Esophagus muscularis mucosa (tissue), 4 donors: ENCODE measurements at regions not wholly inside any gene's neighbourhood (a gene's known extent, or its start where the extent isn't known, plus 50 kb on each side); places are given as distances from the start of the nearest gene placed in this dataset.

Experiments
- DNase-seq: peaks from one replicate; pipeline ENCODE4 v3.0.0-alpha.2; 2017; ENCODE audit errors: extremely low spot score
- H3K27ac ChIP-seq, 4 donors: fragments of 200-600 bp; sonication (generic); replicated peaks in 1 of 4; 1 replicate in 3 of 4; 2 replicates in 1 of 4; pipeline ENCODE4 v1.5.1; 2016 to 2019; ENCODE audit warnings: mild to moderate bottlenecking in 1 of 4
- H3K27me3 ChIP-seq, 4 donors: fragments of 200-600 bp; sonication (generic); one replicate each; pipeline versions ENCODE4 v1.5.1 to v1.6.0; 2016 to 2019
- H3K36me3 ChIP-seq, 4 donors: fragments of 200-600 bp; sonication (generic); one replicate each; pipeline ENCODE4 v1.5.1; 2016 to 2019
- H3K4me1 ChIP-seq, 4 donors: fragments of 200-600 bp; sonication (generic); one replicate each; pipeline ENCODE4 v1.5.1; 2016 to 2019
- H3K4me3 ChIP-seq, 4 donors: fragments of 200-600 bp; sonication (generic); 1 replicate in 2 of 4; 2 replicates in 2 of 4; pipeline ENCODE4 v1.5.1; 2016 to 2019; ENCODE audit warnings: mild to moderate bottlenecking in 4 of 4, moderate library complexity in 1 of 4
- H3K9me3 ChIP-seq, 4 donors: fragments of 200-600 bp; sonication (generic); 1 replicate in 3 of 4; 2 replicates in 1 of 4; pipeline ENCODE4 v1.5.1; 2016 to 2019
- CTCF ChIP-seq, 3 experiments: fragments of 200-600 bp in 2 of 3; fragments of 450-650 bp in 1 of 3; sonication (generic) in 2 of 3; IDR thresholded peaks; one replicate each; pipeline ENCODE4 v1.5.1; 2017 to 2019; ENCODE audit warnings: antibody characterized with exemption in 3 of 3, mild to moderate bottlenecking in 2 of 3, moderate library complexity in 1 of 3
- EP300 ChIP-seq: sonication (generic); formaldehyde crosslinking; IDR thresholded peaks from one replicate; pipeline ENCODE4 v1.6.1; 2017; ENCODE audit warnings: antibody characterized with exemption
- POLR2A ChIP-seq: fragments of 450-650 bp; IDR thresholded peaks from one replicate; pipeline ENCODE4 v1.6.1; 2017; ENCODE audit warnings: antibody characterized with exemption, moderate library complexity, mild to moderate bottlenecking, low read depth
- POLR2AphosphoS5 ChIP-seq, 2 donors: sonication (generic); formaldehyde crosslinking; IDR thresholded peaks; one replicate each; pipeline ENCODE4 v1.6.1; 2017; ENCODE audit warnings: antibody characterized with exemption in 2 of 2
- WGBS: methylation state at CpG from one replicate; pipeline ENCODE4 v1.1.5; 2018; 5-methylcytosine and 5-hydroxymethylcytosine counted together
- intact Hi-C: fragments of 100-400 bp; cut with DNase I; formaldehyde crosslinking; loops from one replicate; pipeline ENCODE4 v1.15.1; 2023

- TF ChIP-seq POLR2A, result no peak
- no peak for TF ChIP-seq POLR2AphosphoS5 (IDR thresholded peaks at IDR 0.05)
- TF ChIP-seq CTCF (IDR thresholded peaks at IDR 0.05), result no peak
- TF ChIP-seq EP300, result no peak
- no peak overlapping the region for H3K4me3 ChIP-seq
- H3K27me3 ChIP-seq, result no peaks in the 10 kb centered on the region
- no peak for DNase-seq
- 74% methylated on average over 4 of the region's 4 CpGs for WGBS
- no peaks in the 10 kb centered on the region for H3K36me3 ChIP-seq
- H3K4me1 ChIP-seq, result no peaks in the 10 kb centered on the region
- intact Hi-C loops, result no loop called here
- no peaks in the 10 kb centered on the region for H3K9me3 ChIP-seq
- no peak overlapping the region for H3K27ac ChIP-seq
Observed at GRCh38 chr2:208827549-208828221, 421.1 kb downstream of the PTH2R start.

GRCh38 chr2:208830203-208830602 is 423.6 kb downstream of the PTH2R start:
- Histone ChIP-seq H3K4me1 (no peaks in the 10 kb centered on the region), H3K9me3 (no peaks in the 10 kb centered on the region), H3K27ac (no peak overlapping the region), H3K36me3 (no peaks in the 10 kb centered on the region), H3K27me3 (no peaks in the 10 kb centered on the region), H3K4me3 (no peak overlapping the region)
- intact Hi-C loops, result no loop called here
- no peak for DNase-seq
- TF ChIP-seq CTCF (IDR thresholded peaks at IDR 0.05) (no peak), POLR2A (no peak), EP300 (no peak), POLR2AphosphoS5 (IDR thresholded peaks at IDR 0.05) (no peak)
- WGBS, result 78% methylated on average over 3 of the region's 3 CpGs

- H3K27me3 ChIP-seq, result no peaks in the 10 kb centered on the region
- H3K9me3 ChIP-seq, result peaks cover 0 to 10% (median 3%) of the 10 kb centered on the region in 4 donors
- H3K4me1 ChIP-seq, result no peaks in the 10 kb centered on the region
- intact Hi-C loops, result no loop called here
- 67% methylated on average over 1 of the region's 1 CpG for WGBS
- no peaks in the 10 kb centered on the region for H3K36me3 ChIP-seq
- H3K4me3 ChIP-seq, result no peak overlapping the region
- no peak overlapping the region for H3K27ac ChIP-seq
- no peak for DNase-seq
- TF ChIP-seq POLR2AphosphoS5 (IDR thresholded peaks at IDR 0.05) (no peak), EP300 (no peak), POLR2A (no peak), CTCF (IDR thresholded peaks at IDR 0.05) (no peak)
Observed at GRCh38 chr2:208847651-208848050, 441.1 kb downstream of the PTH2R start.

GRCh38 chr2:208854717-208855116 is 448.1 kb downstream of the PTH2R start:
- TF ChIP-seq POLR2AphosphoS5 (IDR thresholded peaks at IDR 0.05), result no peak
- TF ChIP-seq POLR2A, result no peak
- no peak for TF ChIP-seq EP300
- TF ChIP-seq CTCF (IDR thresholded peaks at IDR 0.05), result no peak
- no peak for DNase-seq
- H3K4me1 ChIP-seq, result no peaks in the 10 kb centered on the region

GRCh38 chr2:208867374-208867773 is 460.8 kb downstream of the PTH2R start:
- Histone ChIP-seq H3K4me1 (no peaks in the 10 kb centered on the region), H3K27ac (no peak overlapping the region)
- TF ChIP-seq POLR2A, result no peak
- no peak for TF ChIP-seq EP300
- no peak for TF ChIP-seq POLR2AphosphoS5 (IDR thresholded peaks at IDR 0.05)

More at GRCh38 chr2:208854717-208855116, 448.1 kb downstream of the PTH2R start:
- WGBS, result 92% methylated on average over 6 of the region's 6 CpGs
- Histone ChIP-seq H3K9me3 (peaks cover 0 to 18% (median 9%) of the 10 kb centered on the region in 4 donors), H3K4me3 (no peak overlapping the region), H3K27ac (no peak overlapping the region), H3K36me3 (no peaks in the 10 kb centered on the region), H3K27me3 (no peaks in the 10 kb centered on the region)
- intact Hi-C loops, result no loop called here

More at GRCh38 chr2:208867374-208867773, 460.8 kb downstream of the PTH2R start:
- H3K9me3 ChIP-seq, result peaks cover 0 to 7% (median 4%) of the 10 kb centered on the region in 4 donors
- intact Hi-C loops, result no loop called here
- no peak for DNase-seq
- no peak overlapping the region for H3K4me3 ChIP-seq
- H3K27me3 ChIP-seq, result no peaks in the 10 kb centered on the region
- no peaks in the 10 kb centered on the region for H3K36me3 ChIP-seq
